Sigmoid colon (tissue), 6 donors: ENCODE measurements at regions not wholly inside any gene's neighbourhood (a gene's known extent, or its start where the extent isn't known, plus 50 kb on each side); places are given as distances from the start of the nearest gene placed in this dataset.

ENCODE experiments used
- DNase-seq: peaks from one replicate; pipeline ENCODE4 v3.0.0-alpha.2; 2019
- H3K27ac ChIP-seq, 4 donors: fragments of 200-600 bp; sonication (generic); one replicate each; pipeline ENCODE4 v1.5.1; 2016 to 2019; ENCODE audit warnings: mild to moderate bottlenecking in 1 of 4
- H3K27me3 ChIP-seq, 3 donors: fragments of 200-600 bp; sonication (generic); one replicate each; pipeline ENCODE4 v1.5.1; 2019; ENCODE audit warnings: mild to moderate bottlenecking in 1 of 3
- H3K36me3 ChIP-seq, 4 donors: fragments of 200-600 bp; sonication (generic); one replicate each; pipeline ENCODE4 v1.5.1; 2016 to 2019
- H3K4me1 ChIP-seq, 4 donors: fragments of 200-600 bp; sonication (generic); one replicate each; pipeline ENCODE4 v1.5.1; 2017 to 2019
- H3K4me3 ChIP-seq, 4 donors: fragments of 200-600 bp; sonication (generic); one replicate each; pipeline ENCODE4 v1.5.1; 2017 to 2019; ENCODE audit warnings: mild to moderate bottlenecking in 2 of 4, moderate library complexity in 1 of 4
- H3K9me3 ChIP-seq, 4 donors: fragments of 200-600 bp in 3 of 4; sonication (generic) in 3 of 4; one replicate each; pipeline versions ENCODE4 v1.5.1 to v1.6.1; 2013 to 2019
- CTCF ChIP-seq, 4 experiments: fragments of 450-650 bp in 3 of 4; fragments of 200-600 bp in 1 of 4; IDR thresholded peaks; one replicate each; pipeline ENCODE4 v1.5.1; 2016 to 2019; ENCODE audit warnings: antibody characterized with exemption in 4 of 4, mild to moderate bottlenecking in 3 of 4, moderate library complexity in 2 of 4
- EP300 ChIP-seq, 4 donors: sonication (generic); formaldehyde crosslinking; IDR thresholded peaks; one replicate each; pipeline ENCODE4 v1.6.1; 2017; ENCODE audit warnings: antibody characterized with exemption in 4 of 4
- POLR2A ChIP-seq, 2 donors: fragments of 450-650 bp; IDR thresholded peaks; one replicate each; pipeline ENCODE4 v1.6.1; 2016; ENCODE audit warnings: antibody characterized with exemption in 2 of 2, mild to moderate bottlenecking in 2 of 2, moderate library complexity in 2 of 2
- POLR2AphosphoS5 ChIP-seq, 4 donors: sonication (generic); formaldehyde crosslinking; IDR thresholded peaks; one replicate each; pipeline ENCODE4 v1.6.1; 2017; ENCODE audit warnings: antibody characterized with exemption in 4 of 4
- WGBS, 2 donors: extraction: QIAGEN DNeasy Blood & Tissue Kit; methylation state at CpG; one replicate each; pipeline ENCODE4 v1.1.7; 2013; 5-methylcytosine and 5-hydroxymethylcytosine counted together
- intact Hi-C: fragments of 100-400 bp; cut with DNase I; formaldehyde crosslinking; loops from one replicate; pipeline ENCODE4 v1.15.1; 2023
- donor health status: healthy with polysubstance abuse.
- donor health status: healthy.

GRCh38 chr6:80445751-80446150 is 339.3 kb downstream of the BCKDHB start:
- no peak for DNase-seq
- TF ChIP-seq EP300 (IDR thresholded peaks at IDR 0.05), result no peak
- no peak for TF ChIP-seq POLR2AphosphoS5 (IDR thresholded peaks at IDR 0.05)
- no peak for TF ChIP-seq CTCF (IDR thresholded peaks at IDR 0.05)
- no peak for TF ChIP-seq POLR2A (IDR thresholded peaks at IDR 0.05)
- Histone ChIP-seq H3K27ac (no peak overlapping the region), H3K4me1 (no peaks in the 10 kb centered on the region), H3K4me3 (no peak overlapping the region), H3K27me3 (no peaks in the 10 kb centered on the region), H3K36me3 (no peaks in the 10 kb centered on the region), H3K9me3 (no peaks in the 10 kb centered on the region)
- intact Hi-C loops, result no loop called here

DNA sequence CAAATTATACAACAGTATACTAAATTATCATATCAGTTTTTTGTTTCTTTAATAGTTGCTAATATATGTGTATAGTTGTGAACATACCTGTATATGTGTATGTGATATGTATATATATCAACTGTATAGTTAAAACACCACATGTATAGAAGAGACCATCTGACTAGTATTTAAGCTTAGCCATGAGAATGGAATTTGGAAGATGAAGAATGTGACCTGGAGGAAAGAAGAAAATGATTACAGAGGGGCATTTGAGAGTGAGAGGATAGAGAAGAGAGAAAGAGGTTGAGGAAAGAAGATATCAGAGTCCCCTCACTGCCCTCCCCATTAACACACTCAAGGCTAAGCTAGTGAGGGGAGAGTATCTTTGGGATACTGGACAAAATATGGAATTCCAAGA is 335.9 kb downstream of the BCKDHB start:
- H3K4me3 ChIP-seq, result no peak overlapping the region
- H3K27ac ChIP-seq, result no peak overlapping the region
- no peaks in the 10 kb centered on the region for H3K36me3 ChIP-seq
- DNase-seq, result no peak
- intact Hi-C loops, result no loop called here
- H3K4me1 ChIP-seq, result no peaks in the 10 kb centered on the region
- H3K9me3 ChIP-seq, result no peaks in the 10 kb centered on the region
- H3K27me3 ChIP-seq, result no peaks in the 10 kb centered on the region
- TF ChIP-seq POLR2AphosphoS5 (IDR thresholded peaks at IDR 0.05) (no peak), CTCF (IDR thresholded peaks at IDR 0.05) (no peak), EP300 (IDR thresholded peaks at IDR 0.05) (no peak), POLR2A (IDR thresholded peaks at IDR 0.05) (no peak)

DNA sequence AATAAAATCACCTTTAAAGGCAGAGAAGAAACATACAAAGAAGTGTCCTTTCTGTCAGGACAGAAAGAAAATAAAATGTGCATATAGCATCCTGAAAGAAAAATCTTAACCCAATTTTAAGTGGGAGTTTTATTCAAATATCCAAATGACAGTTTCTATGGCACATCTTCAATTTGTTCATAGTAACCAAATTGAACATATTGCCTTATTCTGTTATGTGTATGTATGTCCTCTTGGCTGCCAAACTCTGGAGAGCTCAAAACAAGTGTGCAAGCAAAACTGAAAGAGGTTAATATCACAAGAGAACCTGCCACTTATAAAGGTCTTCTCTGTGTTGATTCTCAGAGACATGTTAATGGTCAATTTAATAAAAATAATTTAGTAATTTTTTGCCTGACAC is 334.7 kb downstream of the BCKDHB start:
- no peaks in the 10 kb centered on the region for H3K4me1 ChIP-seq
- H3K27me3 ChIP-seq, result no peaks in the 10 kb centered on the region
- intact Hi-C loops, result no loop called here
- no peaks in the 10 kb centered on the region for H3K36me3 ChIP-seq
- H3K27ac ChIP-seq, result no peak overlapping the region
- DNase-seq, result no peak
- no peaks in the 10 kb centered on the region for H3K9me3 ChIP-seq
- no peak overlapping the region for H3K4me3 ChIP-seq
- no peak for TF ChIP-seq POLR2AphosphoS5 (IDR thresholded peaks at IDR 0.05)
- no peak for TF ChIP-seq CTCF (IDR thresholded peaks at IDR 0.05)
- TF ChIP-seq EP300 (IDR thresholded peaks at IDR 0.05), result no peak
- no peak for TF ChIP-seq POLR2A (IDR thresholded peaks at IDR 0.05)

GRCh38 chr6:80440496-80441115 is 334.1 kb downstream of the BCKDHB start:
- intact Hi-C loops, result no loop called here
- H3K4me3 ChIP-seq, result no peak overlapping the region
- TF ChIP-seq POLR2A (IDR thresholded peaks at IDR 0.05), result no peak
- no peak for TF ChIP-seq EP300 (IDR thresholded peaks at IDR 0.05)
- TF ChIP-seq POLR2AphosphoS5 (IDR thresholded peaks at IDR 0.05), result no peak
- TF ChIP-seq CTCF (IDR thresholded peaks at IDR 0.05), result no peak
- no peaks in the 10 kb centered on the region for H3K4me1 ChIP-seq
- no peak for DNase-seq
- H3K9me3 ChIP-seq, result no peaks in the 10 kb centered on the region
- 17 to 63% methylated on average over 6 of the region's 6 CpGs for WGBS, 2 donors
- H3K27ac ChIP-seq, result no peak overlapping the region
- H3K36me3 ChIP-seq, result no peaks in the 10 kb centered on the region
- H3K27me3 ChIP-seq, result no peaks in the 10 kb centered on the region

- no peak overlapping the region for H3K4me3 ChIP-seq
- intact Hi-C loops, result no loop called here
- TF ChIP-seq EP300 (IDR thresholded peaks at IDR 0.05), result no peak
- TF ChIP-seq CTCF (IDR thresholded peaks at IDR 0.05), result no peak
- no peak for TF ChIP-seq POLR2A (IDR thresholded peaks at IDR 0.05)
- TF ChIP-seq POLR2AphosphoS5 (IDR thresholded peaks at IDR 0.05), result no peak
- H3K36me3 ChIP-seq, result no peaks in the 10 kb centered on the region
- no peaks in the 10 kb centered on the region for H3K9me3 ChIP-seq
- no peak overlapping the region for H3K27ac ChIP-seq
- no peaks in the 10 kb centered on the region for H3K4me1 ChIP-seq
- no peak for DNase-seq
- H3K27me3 ChIP-seq, result no peaks in the 10 kb centered on the region
These were observed 333.4 kb downstream of the BCKDHB start for GRCh38 chr6:80439721-80440470.
